Right ventricle myocardium inferior (tissue), 1 donor: ENCODE measurements at regions not wholly inside any gene's neighbourhood (a gene's known extent, or its start where the extent isn't known, plus 50 kb on each side); places are given as distances from the start of the nearest gene placed in this dataset.

Source experiments
- ATAC-seq: fragments of 200-7000 bp; cut with Tn5 transposase; one replicate; pipeline ENCODE4 v1.9.1; 2020; ENCODE audit warnings: mild to moderate bottlenecking, moderate library complexity
- DNase-seq: peaks from one replicate; pipeline ENCODE4 v3.0.0; 2021; ENCODE audit errors: missing footprints
- intact Hi-C: fragments of 100-400 bp; cut with DNase I; formaldehyde crosslinking; loops from one replicate; pipeline ENCODE4 v1.11.0; 2022
- donor health status: DM: no; HTN: yes; CAD: no; lungs with severe emphysema.

DNA sequence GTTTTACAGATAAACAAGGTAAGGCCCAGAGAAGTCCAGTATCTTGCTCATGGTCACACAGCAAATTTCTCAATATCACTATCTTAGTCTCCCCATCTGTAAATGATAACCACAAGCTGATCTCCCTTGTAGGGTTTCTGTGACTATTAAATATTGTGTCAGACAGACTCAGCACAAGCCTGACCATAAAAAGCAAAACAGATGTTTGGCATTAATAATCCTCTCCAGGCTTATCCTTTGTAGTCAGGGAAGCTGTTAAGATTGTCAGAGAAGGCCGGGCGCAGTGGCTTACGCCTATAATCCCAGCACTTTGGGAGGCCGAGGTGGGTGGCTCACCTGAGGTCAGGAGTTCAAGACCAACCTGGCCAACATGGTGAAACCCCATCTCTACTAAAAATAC is 173.2 kb upstream of the PRICKLE2 start:
- intact Hi-C loops: loop anchor here (5.0 to 10.0 kb wide), 2 partner anchors 84 to 134 kb away; no protein-coding TSS in a partner anchor
- no peak for DNase-seq
- no peak for ATAC-seq

DNA sequence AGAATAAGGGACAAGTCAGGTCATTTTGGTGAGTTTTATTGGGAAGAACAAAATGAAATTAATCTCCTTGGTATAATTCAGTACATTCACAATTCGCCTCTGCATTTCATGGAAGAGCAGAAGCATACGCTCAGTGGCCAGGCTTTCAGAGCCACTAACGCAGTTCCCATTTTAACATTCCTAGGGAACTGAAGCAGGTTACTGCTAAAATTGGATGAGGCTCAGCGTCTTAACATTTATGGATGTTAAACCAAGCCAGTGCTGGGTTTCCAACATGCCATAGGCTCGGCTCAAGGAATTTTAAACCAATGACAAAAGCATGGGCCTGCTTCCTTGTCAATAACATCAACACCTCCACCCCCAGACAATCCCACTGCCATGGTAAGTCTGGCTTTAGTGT is 172.7 kb upstream of the PRICKLE2 start:
- no peak for ATAC-seq
- no peak for DNase-seq
- intact Hi-C loops: loop anchor here (5.0 to 10.0 kb wide), 2 partner anchors 84 to 133 kb away; no protein-coding TSS in a partner anchor

GRCh38 chr3:64397573-64397972 is 172.3 kb upstream of the PRICKLE2 start:
- DNase-seq: no peak
- no peak for ATAC-seq
- intact Hi-C loops: loop anchor here (5.0 to 10.0 kb wide), 2 partner anchors 85 to 133 kb away; no protein-coding TSS in a partner anchor

GRCh38 chr3:64395490-64395889 is 170.2 kb upstream of the PRICKLE2 start:
- DNase-seq: no peak
- intact Hi-C loops: loop anchor here (5.0 to 10.0 kb wide), 2 partner anchors 87 to 131 kb away; no protein-coding TSS in a partner anchor
- peak; percentile 43 for ATAC-seq

DNA sequence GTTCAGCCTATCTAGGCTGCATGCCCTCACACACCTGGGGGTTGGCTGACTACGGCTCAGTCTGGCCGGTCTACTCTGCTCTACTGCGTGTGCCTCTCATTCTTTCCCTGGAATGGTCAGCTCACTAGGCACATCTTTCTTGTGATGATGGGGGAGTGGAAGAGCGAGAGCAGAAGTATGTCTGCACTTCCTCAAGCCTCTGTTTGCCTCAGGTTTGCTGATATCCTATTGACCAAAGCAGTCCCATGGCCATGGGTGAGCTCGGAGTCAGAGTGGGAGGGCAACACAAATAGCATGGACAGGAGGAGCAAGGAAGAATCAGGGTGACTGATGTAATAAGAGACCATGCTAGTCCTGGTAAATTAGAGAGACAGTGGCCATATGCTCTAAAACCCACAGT is 167.9 kb upstream of the PRICKLE2 start:
- no peak for ATAC-seq
- intact Hi-C loops: loop anchor here (10.0 kb wide), 1 partner anchor 128 kb away; no protein-coding TSS in a partner anchor
- no peak for DNase-seq

GRCh38 chr3:64392001-64392400 is 166.7 kb upstream of the PRICKLE2 start:
- no peak for DNase-seq
- intact Hi-C loops: loop anchor here (10.0 kb wide), 1 partner anchor 127 kb away; no protein-coding TSS in a partner anchor
- no peak for ATAC-seq

DNA sequence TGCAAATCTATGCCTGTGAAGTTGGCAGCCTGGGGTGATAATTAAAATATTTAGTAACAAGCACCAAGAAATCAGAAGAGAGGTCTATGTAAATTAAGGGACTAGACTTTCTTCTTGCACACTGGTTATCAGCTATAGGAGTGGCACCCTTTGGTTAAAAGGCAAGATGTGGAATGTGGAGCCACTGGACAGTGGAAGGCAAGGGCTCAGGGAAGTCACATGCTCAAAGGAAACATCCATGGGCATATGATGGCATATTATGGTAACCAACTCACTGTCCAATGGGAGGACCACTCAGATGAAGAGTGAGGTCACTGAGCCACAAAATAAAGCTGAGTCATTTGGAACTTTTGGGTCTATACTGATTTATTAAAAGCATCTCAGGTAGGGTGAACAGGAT is 165.6 kb upstream of the PRICKLE2 start:
- intact Hi-C loops: loop anchor here (10.0 kb wide), 1 partner anchor 126 kb away; no protein-coding TSS in a partner anchor
- DNase-seq (no peak), ATAC-seq (no peak)

- intact Hi-C loops: no loop called here
These were observed 163.6 kb upstream of the PRICKLE2 start for GRCh38 chr3:64388886-64389285.

DNA sequence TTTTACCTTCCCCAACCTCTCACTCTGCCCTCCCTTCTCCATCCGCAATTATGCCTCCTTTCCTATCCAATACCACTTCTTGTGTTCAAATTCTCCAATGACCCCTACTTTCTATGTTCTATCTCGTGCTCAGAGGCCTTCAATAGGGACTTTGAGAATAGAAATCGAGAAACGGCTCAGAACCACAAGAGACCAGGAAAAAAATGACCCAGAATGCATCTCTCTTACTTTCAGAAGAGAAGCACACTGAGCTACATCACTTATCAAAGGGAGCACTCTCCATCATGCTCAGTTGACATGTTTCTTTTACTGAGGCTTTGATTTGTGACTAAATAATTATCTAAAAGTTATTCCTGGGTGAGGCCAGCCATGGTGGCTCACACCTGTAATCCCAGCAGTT is 162.4 kb upstream of the PRICKLE2 start:
- DNase-seq: no peak
- intact Hi-C loops: no loop called here
- no peak for ATAC-seq

More at GRCh38 chr3:64388886-64389285, 163.6 kb upstream of the PRICKLE2 start:
- no peak for DNase-seq
- no peak for ATAC-seq

DNA sequence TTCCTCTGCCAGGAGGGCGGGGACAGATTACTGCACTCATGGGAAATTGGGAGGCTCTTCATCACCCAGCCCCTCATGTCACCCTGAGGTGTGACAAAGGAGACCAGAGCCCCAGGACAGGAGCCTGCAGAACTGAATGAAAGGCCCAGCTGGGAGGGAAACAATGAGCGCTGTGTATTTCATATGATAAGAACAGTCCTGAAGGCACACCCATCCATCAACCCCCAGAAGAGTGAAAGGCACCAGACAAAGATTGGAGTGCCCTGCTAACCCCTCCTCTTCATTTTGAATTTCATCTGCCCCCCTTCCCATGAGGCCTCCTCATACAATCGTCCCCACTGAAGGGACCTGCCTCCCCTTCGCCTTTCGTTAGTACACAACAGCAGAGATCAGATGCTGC is 160.0 kb upstream of the PRICKLE2 start:
- DNase-seq (no peak), ATAC-seq (no peak)
- intact Hi-C loops: no loop called here

- ATAC-seq (no peak), DNase-seq (no peak)
- intact Hi-C loops: no loop called here
These were observed 159.3 kb upstream of the PRICKLE2 start for GRCh38 chr3:64384561-64384960.

- intact Hi-C loops: no loop called here
- no peak for ATAC-seq
- DNase-seq: no peak
These were observed 156.9 kb upstream of the PRICKLE2 start for GRCh38 chr3:64382153-64382552.

- ATAC-seq: no peak
- intact Hi-C loops: no loop called here
These were observed 156.1 kb upstream of the PRICKLE2 start for GRCh38 chr3:64381367-64381766.

GRCh38 chr3:64380546-64380945 is 155.3 kb upstream of the PRICKLE2 start:
- ATAC-seq (no peak), DNase-seq (no peak)
- intact Hi-C loops: no loop called here

More at GRCh38 chr3:64381367-64381766, 156.1 kb upstream of the PRICKLE2 start:
- no peak for DNase-seq

DNA sequence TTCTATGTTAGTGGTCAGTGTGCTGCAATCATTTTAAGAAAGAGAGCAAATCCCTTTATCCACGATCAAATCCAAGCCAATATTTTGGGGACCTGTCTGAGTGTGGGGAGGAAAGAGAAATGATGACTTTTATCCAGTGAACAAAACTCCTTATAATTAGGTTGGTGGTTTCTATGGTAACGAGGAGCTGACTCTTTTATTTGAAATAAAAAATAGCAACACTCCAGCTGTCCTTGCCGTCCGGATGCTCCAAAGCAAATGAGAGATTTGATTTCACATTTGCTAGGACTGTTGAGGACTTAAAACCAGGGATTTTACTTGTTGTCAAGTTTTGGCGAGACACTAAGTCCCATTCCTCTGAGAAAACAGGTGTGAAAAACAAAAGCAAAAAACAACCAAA is 154.0 kb upstream of the PRICKLE2 start:
- ATAC-seq (no peak), DNase-seq (no peak)
- intact Hi-C loops: no loop called here

DNA sequence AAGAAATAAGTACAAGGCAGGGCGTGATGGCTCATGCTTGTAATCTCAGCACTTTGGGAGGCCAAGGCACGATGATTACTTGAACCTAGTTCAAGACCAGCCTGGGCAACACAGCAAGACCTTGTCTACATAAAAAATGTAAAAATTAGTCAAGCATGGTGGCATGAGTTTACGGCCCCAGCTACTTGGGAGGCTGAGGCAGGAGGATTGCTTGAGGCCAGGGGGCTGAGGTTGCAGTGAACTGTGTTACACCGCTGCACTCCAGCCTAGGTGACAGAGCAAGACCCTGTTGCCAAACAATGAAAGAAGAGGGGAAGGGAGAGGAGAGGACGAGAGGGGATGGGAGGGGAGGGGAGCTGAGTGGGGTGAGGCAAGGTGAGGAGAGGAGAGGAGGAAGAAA is 152.7 kb upstream of the PRICKLE2 start:
- DNase-seq: no peak
- intact Hi-C loops: no loop called here
- no peak for ATAC-seq

- intact Hi-C loops: no loop called here
- ATAC-seq (no peak), DNase-seq (no peak)
These were observed 150.5 kb upstream of the PRICKLE2 start for GRCh38 chr3:64375737-64376136.

GRCh38 chr3:64369390-64369789 is 144.1 kb upstream of the PRICKLE2 start:
- DNase-seq (no peak), ATAC-seq (no peak)
- intact Hi-C loops: no loop called here

- ATAC-seq: peak; percentile 31
- intact Hi-C loops: no loop called here
- no peak for DNase-seq
These were observed 143.2 kb upstream of the PRICKLE2 start for GRCh38 chr3:64368257-64369020.

DNA sequence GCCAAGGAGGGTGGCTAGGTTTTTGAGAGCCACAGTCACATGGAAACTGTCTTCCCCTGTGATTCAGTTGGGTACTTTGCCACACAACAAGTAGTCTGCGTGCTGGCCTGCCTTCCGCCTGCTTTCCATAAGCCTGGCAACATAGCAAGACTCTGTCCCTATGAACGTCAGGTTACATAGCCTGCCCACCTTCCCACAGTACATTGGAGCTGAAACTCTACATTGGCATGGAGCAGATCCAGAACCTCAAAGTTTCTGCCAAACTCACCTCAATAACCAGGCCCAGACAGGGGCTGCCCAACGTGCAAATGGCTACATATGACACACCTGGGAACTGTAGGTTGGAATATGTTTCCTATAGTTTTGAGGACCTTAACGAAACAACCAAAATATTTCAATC is 140.6 kb upstream of the PRICKLE2 start:
- intact Hi-C loops: no loop called here
- ATAC-seq: no peak
- DNase-seq: no peak
